ENCODE measurements at regions not wholly inside any gene's neighbourhood (a gene's known extent, or its start where the extent isn't known, plus 50 kb on each side); places are given as distances from the start of the nearest gene placed in this dataset.

DNA sequence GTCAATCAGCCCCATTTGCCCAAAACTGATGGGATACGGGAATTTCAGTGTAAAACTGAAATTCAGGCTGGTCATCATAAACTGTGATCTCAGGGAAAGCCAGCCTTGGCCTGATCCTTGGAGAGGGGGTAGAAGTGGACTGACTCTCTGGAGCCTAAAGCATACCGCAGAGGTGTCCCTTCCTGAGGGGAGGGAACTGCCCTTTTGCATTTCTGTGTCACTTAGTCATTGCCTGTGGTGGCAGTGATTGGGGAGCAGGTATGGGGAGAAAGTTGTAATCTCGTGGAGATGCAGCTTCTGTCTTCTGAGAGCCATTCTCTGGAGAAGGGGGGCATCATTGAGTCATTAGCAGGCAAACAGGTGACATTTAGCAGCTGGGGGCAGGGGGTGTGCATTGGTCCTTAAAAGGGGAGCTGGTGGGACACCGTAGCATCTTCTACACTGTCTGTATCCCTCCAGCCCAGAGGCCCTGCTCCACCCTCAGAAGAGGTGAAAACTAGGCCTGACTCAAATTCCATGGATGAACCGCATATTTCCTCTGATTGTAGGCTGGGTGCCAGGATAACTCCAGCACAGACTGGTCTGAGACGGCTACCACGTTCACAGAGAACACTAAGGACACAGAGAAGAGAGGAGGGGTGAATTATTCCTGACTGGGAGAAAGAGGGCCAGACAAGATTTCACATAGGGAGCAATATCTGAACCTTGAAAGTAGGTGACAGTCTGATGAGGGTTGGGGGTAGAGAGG is 143.3 kb downstream of the SEC61B start:
- DNase-seq (ENCODE audit: low spot score): peak; percentile 30

DNA sequence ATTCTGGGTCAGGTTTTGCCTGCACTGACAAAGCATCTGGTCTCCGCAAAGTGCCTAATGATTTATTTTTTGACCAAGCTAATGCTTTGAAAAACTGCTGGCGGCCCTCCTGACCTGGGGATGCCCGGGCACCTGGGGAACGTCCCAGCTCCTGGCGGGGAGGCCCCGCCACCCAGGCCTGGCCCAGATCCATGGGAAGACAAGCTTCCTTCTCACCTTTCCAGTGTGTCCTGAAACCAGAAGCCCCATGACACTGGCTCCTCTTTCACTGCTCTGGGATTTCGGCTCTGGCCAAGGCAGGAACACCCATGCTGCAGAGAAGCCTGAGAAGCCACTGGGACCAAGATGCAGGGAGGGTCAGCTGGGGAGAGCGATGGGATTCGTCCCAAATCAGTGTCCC is 144.1 kb downstream of the SEC61B start:
- DNase-seq (ENCODE audit: low spot score): no peak

DNA sequence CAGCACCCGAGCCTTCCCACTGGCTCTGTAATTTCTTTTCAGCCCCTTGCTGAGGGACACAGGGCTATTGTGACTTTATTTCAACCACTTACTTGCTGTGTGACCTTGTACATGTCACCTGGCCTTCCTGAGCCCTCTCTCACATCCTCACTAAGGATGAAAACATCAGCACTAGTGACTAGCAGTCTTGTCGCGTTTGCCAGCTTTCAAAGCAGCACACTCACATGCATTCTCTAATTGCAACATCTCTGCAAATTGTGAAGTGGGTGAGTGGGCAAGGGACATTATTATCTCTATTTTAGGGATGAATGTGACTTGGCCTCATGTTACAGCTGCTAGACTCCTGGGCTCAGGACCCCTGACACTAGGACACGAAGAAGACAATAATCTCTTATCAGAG is 144.5 kb downstream of the SEC61B start:
- DNase-seq (ENCODE audit: low spot score): no peak

DNA sequence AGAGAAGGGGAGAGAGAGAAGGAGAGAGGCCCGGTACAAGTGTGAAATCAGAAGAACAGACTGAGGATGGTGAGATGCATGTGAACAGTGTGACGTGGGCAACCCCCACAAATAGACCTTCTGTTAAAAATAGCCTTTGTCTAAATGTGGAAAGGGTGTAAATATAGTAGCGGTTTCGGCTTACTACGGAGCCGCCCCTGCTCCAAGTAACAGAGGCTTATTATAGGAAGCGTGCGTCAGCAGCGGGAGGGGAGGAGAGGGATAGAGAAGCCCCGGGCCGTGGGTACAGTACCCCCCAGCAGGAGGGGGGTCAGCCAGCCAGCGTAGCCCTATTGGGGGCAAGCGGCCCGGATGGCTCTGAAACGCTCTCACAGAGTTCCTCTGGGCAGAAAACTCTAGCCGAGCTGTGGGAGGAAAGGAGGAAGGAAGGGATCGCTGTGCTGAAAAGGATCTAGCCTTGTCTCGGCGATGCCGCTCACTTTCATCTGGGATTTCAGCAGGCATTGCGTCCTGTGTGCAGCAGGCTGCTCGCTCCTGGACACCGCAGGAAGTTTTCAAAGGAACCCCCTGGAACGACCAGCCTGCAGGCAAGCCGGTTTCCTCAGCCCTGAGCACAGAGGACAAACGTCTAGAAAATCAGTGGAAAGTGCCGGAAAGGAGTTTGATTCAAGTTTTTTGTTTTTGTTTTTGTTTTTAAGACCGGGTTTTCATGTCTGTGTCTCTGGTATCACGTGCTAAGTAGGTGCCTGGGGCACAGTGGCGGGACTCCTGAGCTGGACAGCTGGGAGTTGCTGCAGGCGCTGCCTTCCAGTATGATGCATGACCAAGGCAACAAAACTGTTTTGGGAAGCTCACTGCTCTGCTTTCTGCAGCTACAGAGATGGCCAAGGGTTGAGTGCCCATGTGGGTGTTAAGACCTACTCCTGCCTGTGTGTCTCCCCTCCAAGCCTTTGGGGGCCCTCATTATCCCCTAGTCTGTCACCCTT is 146.6 kb downstream of the SEC61B start:
- DNase-seq (ENCODE audit: low spot score): peak; percentile 23

DNA sequence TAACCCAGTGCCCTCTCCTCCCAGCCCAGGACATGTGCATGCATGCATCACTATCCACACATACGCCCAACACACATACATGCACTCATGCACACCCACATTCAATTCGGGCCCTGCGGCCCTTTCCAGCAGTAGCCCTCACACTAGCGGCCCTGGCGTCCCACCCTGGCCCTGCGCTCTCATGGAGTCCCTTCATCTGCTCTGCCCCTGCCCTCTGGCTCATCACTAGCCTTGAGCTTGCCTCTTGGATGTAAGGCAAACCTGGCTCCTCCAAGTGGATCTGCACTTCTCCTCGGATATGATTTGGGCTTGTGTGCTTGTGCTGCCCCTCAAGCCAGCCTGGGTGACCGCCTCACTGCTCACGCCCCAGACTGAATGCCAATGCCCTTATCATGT is 147.2 kb downstream of the SEC61B start:
- DNase-seq (ENCODE audit: low spot score): no peak

DNA sequence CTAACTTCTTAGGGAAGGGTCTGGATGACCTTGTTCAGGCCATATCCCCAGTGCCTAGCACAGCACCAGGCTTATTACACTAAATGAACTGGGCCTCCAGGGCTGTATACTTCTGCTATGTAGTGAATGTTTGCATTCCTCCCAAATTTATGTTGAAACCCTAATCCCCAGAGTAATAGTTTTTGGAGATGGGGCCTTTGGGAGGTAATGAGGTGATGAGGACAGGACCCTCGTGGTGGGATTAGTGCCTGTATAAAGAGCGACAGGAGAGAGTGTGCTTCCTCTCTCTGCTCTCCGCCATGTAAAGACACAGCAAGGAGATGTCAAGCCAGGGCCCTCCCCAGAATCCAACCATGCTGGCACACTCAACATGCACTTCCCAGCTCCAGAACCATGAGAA is 148.3 kb downstream of the SEC61B start:
- no peak for DNase-seq (ENCODE audit: low spot score)

DNA sequence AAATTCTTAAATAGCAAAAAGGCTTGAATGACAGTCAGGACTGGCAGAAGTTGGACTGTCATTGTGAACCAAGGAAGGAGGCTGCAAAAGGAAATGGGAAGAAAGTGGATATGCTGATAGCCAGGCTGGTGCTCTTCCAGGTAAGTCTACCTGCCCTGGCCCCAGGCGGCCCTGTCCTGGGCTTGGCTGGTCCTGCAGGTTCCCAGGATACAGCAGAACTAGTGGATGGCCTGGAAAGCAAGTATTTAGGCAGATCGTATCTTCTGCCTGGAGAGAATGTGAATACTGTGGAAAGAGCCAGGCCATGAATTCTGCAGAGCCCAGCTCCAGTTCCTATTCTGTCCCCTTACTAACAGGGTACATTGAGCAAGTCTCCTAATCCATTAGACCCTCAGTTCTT is 149.3 kb downstream of the SEC61B start:
- DNase-seq (ENCODE audit: low spot score): no peak

DNA sequence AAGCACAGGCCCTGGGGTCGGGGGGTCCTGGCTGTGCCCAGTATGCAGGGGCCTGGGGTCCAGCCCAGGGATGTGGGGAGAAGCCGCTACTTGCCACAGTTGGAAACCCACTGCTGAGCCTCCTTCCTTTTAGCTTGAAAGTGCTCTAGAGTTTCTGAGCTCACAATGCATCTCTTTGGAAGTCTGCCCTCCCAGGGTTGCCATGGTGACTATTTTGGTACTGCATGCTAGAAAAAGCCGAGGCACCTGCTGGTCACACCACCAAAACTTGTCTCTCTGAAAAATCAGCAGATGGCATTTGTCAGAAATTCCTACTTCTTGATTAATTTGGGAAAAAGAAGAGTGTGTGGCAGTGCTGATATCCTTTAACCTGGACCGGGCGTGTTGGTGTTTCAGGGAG is 151.8 kb downstream of the SEC61B start:
- no peak for DNase-seq (ENCODE audit: low spot score)

DNA sequence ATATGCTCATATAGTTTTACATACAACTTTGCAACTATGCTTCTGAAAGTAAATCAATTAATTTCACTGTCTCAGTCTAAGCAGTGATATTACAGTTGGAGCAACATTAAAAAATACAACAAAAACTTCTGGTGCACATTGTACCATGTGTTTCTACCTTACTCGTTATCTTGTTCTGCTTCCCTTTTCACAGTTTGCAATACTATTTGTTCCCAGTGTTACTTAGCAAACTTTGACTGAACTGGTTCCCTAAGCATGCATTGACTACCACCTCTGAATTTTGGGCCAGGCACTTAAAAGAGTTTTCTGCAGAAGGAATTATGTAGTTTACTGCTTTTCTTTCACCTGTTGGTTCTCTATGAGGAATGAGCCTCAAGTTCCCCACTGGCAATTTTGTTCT is 152.7 kb downstream of the SEC61B start:
- DNase-seq (ENCODE audit: low spot score): no peak

DNA sequence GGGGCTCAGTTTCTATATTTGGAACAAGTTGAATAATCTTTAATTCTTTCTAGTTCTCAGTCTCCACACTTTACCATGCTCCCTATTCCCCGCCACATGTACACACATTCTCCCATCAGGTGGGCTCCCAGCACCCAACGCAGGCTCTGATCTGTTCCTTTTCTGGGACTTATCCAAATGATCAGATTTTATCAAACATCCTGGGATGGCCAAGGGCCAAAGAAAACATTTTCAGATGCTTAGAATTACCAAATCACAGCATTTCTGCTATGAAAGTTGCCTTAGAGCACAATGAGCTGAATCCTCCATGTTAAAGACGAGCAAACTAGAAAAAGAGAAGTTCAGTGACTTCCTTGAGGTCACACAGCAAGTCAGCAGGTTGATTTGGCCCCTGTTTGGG is 153.4 kb downstream of the SEC61B start:
- no peak for DNase-seq (ENCODE audit: low spot score)

DNA sequence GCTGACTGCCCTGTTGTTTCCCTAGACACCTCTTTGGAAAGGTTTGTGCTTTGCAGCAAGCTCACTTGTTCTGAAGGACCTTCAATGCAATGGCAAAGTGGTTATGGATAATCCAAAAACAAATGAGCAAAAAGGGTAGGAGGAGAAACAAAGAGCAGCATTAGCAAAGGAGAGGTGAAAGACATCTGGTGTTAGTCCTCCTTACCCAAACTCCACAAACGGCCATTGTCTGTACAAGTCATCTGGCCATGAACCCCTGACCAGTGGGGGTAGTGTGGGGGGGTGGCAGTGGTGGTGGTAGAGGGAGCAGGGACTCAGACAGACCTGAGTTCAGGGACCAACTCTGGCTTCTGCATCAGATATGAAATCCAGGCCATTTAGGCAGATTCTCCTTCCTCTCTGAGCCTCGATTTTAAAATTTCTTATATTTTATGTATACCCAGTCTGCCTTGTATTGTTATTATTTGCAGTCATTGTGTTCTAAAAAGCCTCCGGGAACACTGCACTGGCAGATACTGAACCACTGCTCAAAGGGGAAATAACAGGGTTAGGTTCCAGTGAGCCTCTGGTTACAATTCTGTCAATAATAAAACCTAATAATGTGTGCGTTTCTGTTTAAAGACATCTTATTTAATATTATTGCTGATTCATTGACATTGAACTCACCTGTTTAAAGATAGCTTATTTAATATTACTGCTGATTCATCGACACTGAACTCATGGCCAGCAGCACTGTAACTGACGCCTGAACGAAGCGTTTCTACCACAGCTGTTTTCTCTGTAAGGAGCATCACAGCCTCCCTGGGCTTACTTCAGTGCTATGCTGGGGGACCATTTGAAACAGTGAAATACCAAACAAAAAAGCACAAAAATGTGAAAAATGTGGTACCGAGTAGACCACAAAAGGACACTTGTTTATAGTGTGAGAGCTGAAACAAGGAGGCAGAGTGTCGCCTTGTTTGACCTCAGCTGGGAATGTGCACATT is 156.0 kb downstream of the SEC61B start:
- DNase-seq (ENCODE audit: low spot score): peak; percentile 16

DNA sequence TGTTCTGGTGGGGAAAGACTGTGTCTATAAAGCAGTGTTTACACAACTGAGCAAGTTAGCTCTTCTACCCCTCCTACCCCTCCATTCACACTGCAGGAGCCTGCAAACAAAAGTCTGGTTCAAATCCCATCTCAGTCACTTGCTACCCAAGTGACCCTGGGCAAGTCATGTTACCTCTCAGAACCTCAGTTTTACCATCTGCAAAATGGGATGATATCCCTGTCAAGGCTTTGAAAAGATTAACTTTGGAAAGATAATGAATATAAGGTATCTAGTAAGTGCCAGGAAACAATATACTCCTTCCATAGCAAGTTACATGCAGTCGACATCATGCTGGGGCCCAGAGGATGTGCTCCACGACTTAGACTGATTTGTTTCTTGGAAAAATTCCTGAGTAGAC is 161.5 kb downstream of the SEC61B start:
- DNase-seq (ENCODE audit: low spot score): no peak

DNA sequence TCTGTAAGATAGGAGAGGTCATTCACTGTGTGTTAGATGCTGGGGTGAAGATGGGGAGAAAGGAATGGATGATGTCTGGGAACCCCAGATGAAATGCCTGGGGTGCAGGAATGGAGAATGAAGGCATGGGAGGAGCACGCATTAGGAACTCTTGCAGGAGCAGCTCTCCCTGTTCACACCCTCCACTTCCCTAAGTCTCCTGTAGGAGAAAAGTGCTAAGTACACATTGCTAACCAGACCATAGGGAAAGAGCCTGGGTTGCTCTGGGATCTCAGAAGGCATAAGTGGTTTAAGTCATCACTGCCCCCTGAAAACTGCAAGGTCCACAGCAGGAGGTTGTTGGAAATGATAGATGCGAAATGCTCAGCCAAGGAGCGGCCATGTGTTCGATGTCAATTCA is 163.1 kb downstream of the SEC61B start:
- DNase-seq (ENCODE audit: low spot score): no peak

DNA sequence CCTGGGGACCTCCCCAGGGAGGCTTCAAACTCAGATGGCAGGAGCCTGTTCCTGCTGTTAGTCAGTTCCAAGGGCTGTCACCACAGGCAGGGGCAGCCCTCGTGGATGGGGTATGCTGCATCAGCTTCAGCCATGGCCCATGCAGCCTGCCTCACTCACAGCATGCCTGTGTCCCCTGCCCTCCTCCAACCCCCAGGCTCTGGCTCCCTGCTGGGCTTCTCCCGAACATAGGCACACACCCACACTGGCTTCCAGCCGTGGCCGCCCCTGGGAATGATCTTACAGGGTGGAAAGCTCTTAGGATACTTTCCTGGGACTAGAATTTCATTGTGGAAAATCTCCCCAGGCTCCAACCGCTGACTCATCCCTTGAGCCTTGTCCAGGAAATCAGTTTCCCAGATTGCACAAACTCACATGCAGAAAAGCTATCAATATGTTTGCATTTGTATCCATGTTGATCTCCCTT is 163.8 kb downstream of the SEC61B start:
- DNase-seq (ENCODE audit: low spot score): peak; percentile 17

DNA sequence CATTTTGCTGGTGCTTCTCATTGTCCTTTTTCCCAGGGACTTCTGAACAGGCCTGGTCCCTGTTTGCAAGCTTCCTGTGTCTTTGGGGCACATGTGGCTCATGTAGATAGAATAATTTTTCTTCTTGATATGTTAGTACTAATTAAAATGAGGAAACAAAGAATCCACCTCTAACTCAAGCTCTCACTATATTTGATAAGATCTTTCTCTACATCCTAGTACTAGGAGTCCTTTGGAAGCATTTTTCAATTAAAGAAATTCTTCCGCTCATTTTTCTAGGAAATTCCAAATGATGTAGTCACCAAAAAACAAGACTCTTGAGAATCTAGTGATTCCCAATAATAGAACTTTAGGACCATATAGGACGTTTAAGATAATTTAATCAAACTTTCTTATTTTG is 165.3 kb downstream of the SEC61B start:
- no peak for DNase-seq (ENCODE audit: low spot score)

DNA sequence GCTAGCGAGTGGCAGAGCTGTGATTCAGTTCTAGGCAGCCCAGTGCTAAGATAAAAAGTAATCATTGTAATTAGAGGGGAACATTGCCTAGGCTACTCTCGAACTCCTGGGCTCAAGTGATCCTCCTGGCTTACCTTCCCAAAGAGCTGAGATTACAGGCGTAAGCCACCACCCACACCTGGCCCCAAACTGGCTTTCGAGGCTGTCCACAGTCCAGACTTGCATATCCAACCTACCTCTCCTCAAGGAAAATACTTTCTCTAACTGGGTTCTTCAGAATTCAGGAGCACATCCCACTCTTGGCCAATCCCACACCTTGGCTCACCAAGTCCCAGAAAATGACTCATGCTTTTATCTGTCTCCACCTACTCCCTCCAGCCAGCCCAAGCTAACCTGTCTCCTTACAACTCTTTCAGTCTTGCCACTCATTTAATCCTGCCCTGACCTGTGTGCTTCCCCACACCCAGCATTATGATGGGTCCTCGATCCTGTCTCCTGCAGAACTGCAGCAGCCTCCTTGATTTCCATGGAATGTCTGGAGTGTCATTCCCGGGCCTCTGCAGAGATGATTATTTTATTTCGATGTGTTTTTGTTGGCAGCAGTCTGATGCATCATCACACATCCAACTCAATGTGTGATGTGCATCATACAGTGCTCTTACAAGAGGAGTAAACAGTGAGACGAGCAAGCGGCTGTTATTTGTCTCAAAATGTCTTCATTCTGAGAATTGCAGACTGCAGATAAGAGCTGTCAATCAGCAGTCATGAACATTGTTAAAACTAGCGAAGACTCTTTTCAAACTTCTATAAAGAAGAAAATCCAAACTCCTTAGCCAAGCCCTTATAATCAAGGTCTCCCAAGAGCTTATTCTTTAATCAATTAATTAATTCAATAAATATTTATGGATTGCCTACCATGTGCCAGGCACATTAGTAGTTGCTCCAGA is 167.3 kb downstream of the SEC61B start:
- DNase-seq (ENCODE audit: low spot score): peak; percentile 57

DNA sequence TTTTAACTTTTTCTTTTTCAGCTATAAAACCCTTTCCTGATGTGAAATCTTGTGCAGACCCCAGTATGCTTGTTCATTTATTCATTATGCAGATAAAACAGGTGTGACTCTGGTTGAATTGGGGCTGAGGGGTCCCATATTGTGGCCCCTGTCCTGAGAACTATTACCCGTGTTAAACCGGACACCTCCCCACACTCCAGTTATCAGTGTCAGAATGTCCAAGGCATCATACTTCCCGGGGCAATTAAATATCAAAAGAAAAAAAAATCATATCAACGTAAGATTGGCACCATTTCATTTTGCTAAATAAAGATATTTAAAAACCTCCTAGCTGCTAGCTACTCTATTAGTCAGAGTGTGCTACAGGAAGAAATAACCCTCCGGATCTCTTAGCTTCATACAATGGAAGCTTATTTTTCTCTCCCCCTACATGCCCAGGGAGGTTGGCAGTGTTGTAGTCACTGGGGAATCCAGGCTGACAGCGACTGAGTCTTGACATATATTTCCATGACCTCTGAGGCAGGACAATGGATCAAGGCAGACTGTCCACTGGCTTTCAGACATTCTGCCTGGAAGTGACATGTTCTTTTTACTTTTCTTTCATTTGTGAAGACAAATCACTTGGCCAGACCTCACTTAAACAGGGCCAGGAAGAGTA is 170.0 kb downstream of the SEC61B start:
- DNase-seq (ENCODE audit: low spot score): no peak

DNA sequence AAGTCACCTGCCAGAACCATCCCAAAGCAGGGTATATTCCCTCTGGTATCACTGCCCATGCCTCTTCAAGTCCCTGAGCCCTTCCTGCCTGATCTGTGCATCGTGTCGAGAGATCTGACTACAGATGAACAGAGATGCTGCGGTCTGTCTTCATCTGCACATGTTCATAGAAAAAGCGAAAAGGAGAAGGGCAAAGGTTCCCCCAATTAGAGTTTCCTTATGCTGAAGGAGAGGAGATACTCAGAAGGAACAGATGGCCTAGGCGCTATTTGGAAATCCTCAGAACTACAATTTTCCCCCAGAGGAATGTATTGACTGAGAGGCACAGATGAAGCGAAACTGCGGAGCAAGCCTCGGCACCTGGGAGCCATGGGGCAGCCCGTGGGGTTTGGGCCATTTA is 170.9 kb downstream of the SEC61B start:
- no peak for DNase-seq (ENCODE audit: low spot score)

DNA sequence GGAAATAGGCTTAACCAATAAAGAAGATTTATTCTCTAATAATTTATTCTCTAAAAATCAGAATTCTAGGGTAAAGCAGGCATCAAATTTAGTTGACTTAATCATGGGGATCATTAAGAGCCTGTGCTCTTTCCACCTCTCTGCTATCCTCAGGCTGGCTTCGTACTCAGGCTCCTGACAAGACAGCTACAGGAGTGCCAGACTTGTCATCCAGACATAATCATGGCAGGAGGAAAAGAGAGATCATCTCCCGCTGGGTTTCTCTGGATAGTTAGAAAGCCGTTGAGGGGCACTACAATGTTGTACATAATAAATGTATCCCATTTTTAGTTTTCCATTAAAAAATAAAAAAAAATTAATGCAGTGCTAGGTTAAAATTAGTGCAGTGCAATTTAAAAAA is 171.9 kb downstream of the SEC61B start:
- no peak for DNase-seq (ENCODE audit: low spot score)

DNA sequence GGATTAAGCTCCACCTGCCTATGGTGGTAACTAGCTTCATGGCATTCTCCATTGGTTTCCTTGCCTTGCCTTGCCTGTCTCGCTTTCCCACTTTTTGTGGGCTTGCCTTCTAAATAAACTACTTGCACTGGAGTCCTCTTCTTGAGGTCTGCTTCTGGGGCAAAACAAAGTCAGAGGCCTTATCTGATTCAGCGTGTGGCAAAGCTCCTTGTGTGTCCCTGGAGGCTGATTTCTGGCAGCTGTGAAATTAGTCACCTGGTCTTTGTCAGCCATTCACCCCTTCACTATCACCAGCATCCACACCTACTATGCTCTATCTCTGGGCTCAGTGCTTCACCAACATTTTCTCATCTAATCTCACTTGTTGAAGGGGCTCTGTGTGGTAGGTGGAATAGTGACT is 176.2 kb downstream of the SEC61B start:
- DNase-seq (ENCODE audit: low spot score): no peak

All from A172 (cell line).